ENCODE measurements at regions not wholly inside any gene's neighbourhood (a gene's known extent, or its start where the extent isn't known, plus 50 kb on each side); places are given as distances from the start of the nearest gene placed in this dataset.

GRCh38 chr16:66224186-66224585 lies 142.3 kb upstream of the CDH5 start:
- intact Hi-C loops (cut with micrococcal nuclease; ENCODE audit: unreplicated experiment) (no loop called here), in situ Hi-C loops (cut with HindIII; ENCODE audit: extremely low pct_ligation_motif_present, low pct_unique_long_range_greater_than_20kb) (no loop called here)
- Histone ChIP-seq H3K79me2 (ENCODE audit: insufficient read depth, low read length) (no peaks in the 10 kb centered on the region), H3K4me2 (ENCODE audit: low read depth, low read length) (no peak overlapping the region), H3K36me3 (replicated peaks in 1 of 2; ENCODE audit: control insufficient read depth in 1 of 2, insufficient read depth in 2 of 2, low read length in 2 of 2) (no peaks in the 10 kb centered on the region), H3K27ac (ENCODE audit: extremely low read length, insufficient read depth, low read length) (no peak overlapping the region), H4K20me1 (ENCODE audit: insufficient read depth, low read length) (no peaks in the 10 kb centered on the region), H3K9me3 (ENCODE audit: low read length) (no peaks in the 10 kb centered on the region), H3K4me1 (ENCODE audit: insufficient read depth, low read length) (no peaks in the 10 kb centered on the region), H3K27me3 (ENCODE audit: control insufficient read depth in 1 of 2, insufficient read depth in 2 of 2, low read length in 2 of 2) (peaks cover 2 to 49% of the 10 kb centered on the region in 2 experiments; a peak in 4 of 5 replicates), H3K9ac (ENCODE audit: insufficient read depth, low read depth, low read length) (no peak overlapping the region), H2AFZ (ENCODE audit: low read length) (no peak overlapping the region), H3K4me3 (replicated peaks in 1 of 3; ENCODE audit: insufficient read depth in 1 of 3, low read depth in 2 of 3, low read length in 3 of 3) (no peak overlapping the region)
- DNase-seq (ENCODE audit: low spot score): no peak
- ATAC-seq: no peak
- ChIA-PET POLR2A (no interaction called here), CTCF (ENCODE audit: low intra/inter-chr PET ratio, low total read pairs) (no interaction called here)
- WGBS (ENCODE audit: low lambda C conversion rate): 17% methylated on average over 2 of the region's 2 CpGs
- FAIRE-seq: no peak
- BruUV-seq (replicated peaks): no TSS peak
- no peak for TF ChIP-seq E2F2 (CRISPR knock-in tag; IDR thresholded peaks at IDR 0.05; ENCODE audit: borderline replicate concordance)
- TF ChIP-seq ZNF101 (CRISPR knock-in tag; IDR thresholded peaks at IDR 0.05; ENCODE audit: borderline replicate concordance, low read depth): no peak

GRCh38 chr16:66223176-66223780 lies 143.2 kb upstream of the CDH5 start:
- Histone ChIP-seq H2AFZ (ENCODE audit: low read length) (no peak overlapping the region), H3K27ac (ENCODE audit: extremely low read length, insufficient read depth, low read length) (no peak overlapping the region), H3K4me2 (ENCODE audit: low read depth, low read length) (no peak overlapping the region), H3K9me3 (ENCODE audit: low read length) (no peaks in the 10 kb centered on the region), H3K36me3 (replicated peaks in 1 of 2; ENCODE audit: control insufficient read depth in 1 of 2, insufficient read depth in 2 of 2, low read length in 2 of 2) (no peaks in the 10 kb centered on the region), H3K27me3 (ENCODE audit: control insufficient read depth in 1 of 2, insufficient read depth in 2 of 2, low read length in 2 of 2) (peaks cover 2 to 40% of the 10 kb centered on the region in 2 experiments; a peak in 4 of 5 replicates), H3K4me3 (replicated peaks in 1 of 3; ENCODE audit: insufficient read depth in 1 of 3, low read depth in 2 of 3, low read length in 3 of 3) (no peak overlapping the region), H3K9ac (ENCODE audit: insufficient read depth, low read depth, low read length) (no peak overlapping the region), H3K79me2 (ENCODE audit: insufficient read depth, low read length) (no peaks in the 10 kb centered on the region), H4K20me1 (ENCODE audit: insufficient read depth, low read length) (no peaks in the 10 kb centered on the region), H3K4me1 (ENCODE audit: insufficient read depth, low read length) (no peaks in the 10 kb centered on the region)
- ChIA-PET POLR2A (no interaction called here), CTCF (ENCODE audit: low intra/inter-chr PET ratio, low total read pairs) (no interaction called here)
- FAIRE-seq (no peak), ATAC-seq (no peak), DNase-seq (ENCODE audit: low spot score) (no peak)
- WGBS (ENCODE audit: low lambda C conversion rate): 6% methylated on average over 8 of the region's 8 CpGs
- no TSS peak for BruUV-seq (replicated peaks)
- intact Hi-C loops (cut with micrococcal nuclease; ENCODE audit: unreplicated experiment): no loop called here
- in situ Hi-C loops (cut with HindIII; ENCODE audit: extremely low pct_ligation_motif_present, low pct_unique_long_range_greater_than_20kb): no loop called here
- TF ChIP-seq SYNCRIP (IDR thresholded peaks at IDR 0.05; ENCODE audit: insufficient read depth, low read depth, low read length): no peak
- no peak for TF ChIP-seq MAFG (CRISPR knock-in tag; IDR thresholded peaks at IDR 0.05)
- no peak for TF ChIP-seq ZNF333 (CRISPR knock-in tag; IDR thresholded peaks at IDR 0.05; ENCODE audit: borderline replicate concordance)
- no peak for TF ChIP-seq ZBTB26 (CRISPR knock-in tag; IDR thresholded peaks at IDR 0.05; ENCODE audit: borderline replicate concordance)
- no peak for TF ChIP-seq HOXA7 (CRISPR knock-in tag; IDR thresholded peaks at IDR 0.05)
- no peak for TF ChIP-seq USF2 (IDR thresholded peaks at IDR 0.05; ENCODE audit: low read depth, low read length)
- no peak for TF ChIP-seq USF2 (CRISPR knock-in tag; IDR thresholded peaks at IDR 0.05; ENCODE audit: borderline replicate concordance)
- no peak for TF ChIP-seq ZNF124 (CRISPR knock-in tag; IDR thresholded peaks at IDR 0.05)
- TF ChIP-seq ZNF768 (CRISPR knock-in tag; IDR thresholded peaks at IDR 0.05): no peak
- no peak for TF ChIP-seq FLYWCH1 (CRISPR knock-in tag; IDR thresholded peaks at IDR 0.05)
- TF ChIP-seq NRL (CRISPR knock-in tag; IDR thresholded peaks at IDR 0.05; ENCODE audit: borderline replicate concordance): no peak
- TF ChIP-seq ZNF660 (CRISPR knock-in tag; IDR thresholded peaks at IDR 0.05; ENCODE audit: borderline replicate concordance, low read depth): no peak
- TF ChIP-seq CBX5 (CRISPR knock-in tag; IDR thresholded peaks at IDR 0.05; ENCODE audit: borderline replicate concordance): no peak
